ENCODE measurements at regions not wholly inside any gene's neighbourhood (a gene's known extent, or its start where the extent isn't known, plus 50 kb on each side); places are given as distances from the start of the nearest gene placed in this dataset.

DNA sequence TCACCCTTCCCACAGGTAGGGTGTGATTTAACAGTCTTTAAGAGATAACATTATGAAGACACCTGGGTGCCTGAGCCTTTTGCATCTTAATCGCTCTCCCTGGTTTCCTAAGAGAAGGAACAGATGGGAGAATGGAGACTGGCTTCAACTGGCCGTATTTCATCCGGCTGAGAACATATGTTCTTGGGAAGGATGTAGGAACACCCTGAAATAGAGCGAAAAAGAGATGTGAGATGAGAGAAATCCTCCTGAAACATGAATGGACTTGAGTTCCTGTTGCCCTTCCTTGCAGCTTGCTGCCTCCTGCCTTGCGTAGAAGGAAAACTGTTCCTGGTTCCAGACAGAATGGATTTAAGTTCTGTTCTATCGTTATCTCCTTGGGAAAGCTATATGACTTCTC is 385.4 kb upstream of the RBFOX1 start:
- Histone ChIP-seq H3K27ac (ENCODE audit: insufficient read depth, low read depth, low read length) (no peak overlapping the region), H4K20me1 (replicated peaks; ENCODE audit: control insufficient read depth, extremely low read depth, insufficient read depth, low read length) (no peaks in the 10 kb centered on the region), H3K4me3 (replicated peaks in 1 of 3; ENCODE audit: insufficient read depth in 1 of 3, low read depth in 1 of 3, low read length in 3 of 3) (no peak overlapping the region), H3K4me2 (ENCODE audit: insufficient read depth, low read length) (no peak overlapping the region), H3K9me1 (replicated peaks; ENCODE audit: control insufficient read depth, extremely low read depth, insufficient read depth, low read length) (no peaks in the 10 kb centered on the region), H3K9me3 (replicated peaks; ENCODE audit: control insufficient read depth, insufficient read depth, low read length) (peaks cover 8% of the 10 kb centered on the region), H3K36me3 (ENCODE audit: control insufficient read depth in 2 of 2, extremely low read depth in 1 of 2, insufficient read depth in 2 of 2, low read length in 2 of 2) (no peaks in the 10 kb centered on the region), H3K27me3 (ENCODE audit: control insufficient read depth in 2 of 2, insufficient read depth in 2 of 2, low read length in 2 of 2) (no peaks in the 10 kb centered on the region), H2AFZ (ENCODE audit: low read depth, low read length) (no peak overlapping the region), H3K79me2 (ENCODE audit: control insufficient read depth, insufficient read depth, low read length) (no peaks in the 10 kb centered on the region), H3K4me1 (ENCODE audit: control insufficient read depth, extremely low read depth, insufficient read depth, low read length) (no peaks in the 10 kb centered on the region), H3K9ac (replicated peaks; ENCODE audit: extremely low read depth, insufficient read depth, low read length) (no peak overlapping the region)
- FAIRE-seq (no peak), DNase-seq (ENCODE audit: low read depth, low spot score) (no peak)
- BruUV-seq (replicated peaks) = no TSS peak
- dilution Hi-C loops (cut with MboI; ENCODE audit: extremely low pct_ligation_motif_present, low sequenced_read_pairs) = no loop called here
- POLR2A ChIA-PET = no interaction called here
- CTCF ChIA-PET = no interaction called here
- TF ChIP-seq JUN (IDR thresholded peaks at IDR 0.05; ENCODE audit: borderline replicate concordance, insufficient read depth, insufficient read length, low read depth) = no peak
- TF ChIP-seq POLR2AphosphoS5 (IDR thresholded peaks at IDR 0.05; ENCODE audit: insufficient read depth, low read depth, low read length) = no peak
- TF ChIP-seq POLR2A (IDR thresholded peaks at IDR 0.05; ENCODE audit: low read depth, low read length) = no peak
- no peak for TF ChIP-seq EZH2 (IDR thresholded peaks at IDR 0.05; ENCODE audit: borderline replicate concordance, low read depth, low read length, severe bottlenecking)
- no peak for TF ChIP-seq FOS (IDR thresholded peaks at IDR 0.05; ENCODE audit: borderline replicate concordance, insufficient read depth, low read length)
- TF ChIP-seq GATA2 (IDR thresholded peaks at IDR 0.05; ENCODE audit: insufficient read depth, insufficient read length, low read depth, low read length) = no peak
- TF ChIP-seq, protein P1, sequence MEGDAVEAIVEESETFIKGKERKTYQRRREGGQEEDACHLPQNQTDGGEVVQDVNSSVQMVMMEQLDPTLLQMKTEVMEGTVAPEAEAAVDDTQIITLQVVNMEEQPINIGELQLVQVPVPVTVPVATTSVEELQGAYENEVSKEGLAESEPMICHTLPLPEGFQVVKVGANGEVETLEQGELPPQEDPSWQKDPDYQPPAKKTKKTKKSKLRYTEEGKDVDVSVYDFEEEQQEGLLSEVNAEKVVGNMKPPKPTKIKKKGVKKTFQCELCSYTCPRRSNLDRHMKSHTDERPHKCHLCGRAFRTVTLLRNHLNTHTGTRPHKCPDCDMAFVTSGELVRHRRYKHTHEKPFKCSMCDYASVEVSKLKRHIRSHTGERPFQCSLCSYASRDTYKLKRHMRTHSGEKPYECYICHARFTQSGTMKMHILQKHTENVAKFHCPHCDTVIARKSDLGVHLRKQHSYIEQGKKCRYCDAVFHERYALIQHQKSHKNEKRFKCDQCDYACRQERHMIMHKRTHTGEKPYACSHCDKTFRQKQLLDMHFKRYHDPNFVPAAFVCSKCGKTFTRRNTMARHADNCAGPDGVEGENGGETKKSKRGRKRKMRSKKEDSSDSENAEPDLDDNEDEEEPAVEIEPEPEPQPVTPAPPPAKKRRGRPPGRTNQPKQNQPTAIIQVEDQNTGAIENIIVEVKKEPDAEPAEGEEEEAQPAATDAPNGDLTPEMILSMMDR (IDR thresholded peaks at IDR 0.05; ENCODE audit: extremely low read depth in 1 of 2, insufficient read depth in 1 of 2, low read depth in 1 of 2, low read length in 2 of 2) = no peak
- TF ChIP-seq MYC (IDR thresholded peaks at IDR 0.05; ENCODE audit: low read depth, low read length) = no peak
- intact Hi-C loops (cut with micrococcal nuclease) = no loop called here
